Neuronal stem cell (in vitro differentiated cells): ENCODE measurements at regions not wholly inside any gene's neighbourhood (a gene's known extent, or its start where the extent isn't known, plus 50 kb on each side); places are given as distances from the start of the nearest gene placed in this dataset.

Experiments used
- DNase-seq: peaks from one replicate; pipeline ENCODE4 v3.0.0-alpha.2; 2013; ENCODE audit warnings: low spot score
- H2AFZ ChIP-seq: one replicate; pipeline ENCODE4 v1.6.1; 2013; ENCODE audit warnings: mild to moderate bottlenecking, low read length, inconsistent platforms
- H2AK5ac ChIP-seq: 2 replicates; pipeline ENCODE4 v1.6.1; 2013; ENCODE audit warnings: low read depth, mild to moderate bottlenecking, inconsistent platforms, low read length, moderate library complexity, mixed read lengths
- H2BK120ac ChIP-seq: 2 replicates; pipeline ENCODE4 v1.6.1; 2013; ENCODE audit warnings: low read depth, mild to moderate bottlenecking, inconsistent platforms, low read length, moderate library complexity, mixed read lengths
- H2BK12ac ChIP-seq: one replicate; pipeline ENCODE4 v1.6.1; 2013; ENCODE audit warnings: low read length, inconsistent platforms
- H2BK15ac ChIP-seq: 2 replicates; pipeline ENCODE4 v1.6.1; 2013; ENCODE audit warnings: mild to moderate bottlenecking, low read length, inconsistent platforms, mixed read lengths
- H2BK5ac ChIP-seq: one replicate; pipeline ENCODE4 v1.6.1; 2013; ENCODE audit warnings: inconsistent platforms, mild to moderate bottlenecking, low read length, moderate library complexity
- H3K14ac ChIP-seq: one replicate; pipeline ENCODE4 v1.6.1; 2013; ENCODE audit warnings: low read length, inconsistent platforms
- H3K18ac ChIP-seq: 2 replicates; pipeline ENCODE4 v1.6.1; 2013; ENCODE audit warnings: low read length, inconsistent platforms
- H3K23ac ChIP-seq: 2 replicates; pipeline ENCODE4 v1.6.1; 2013; ENCODE audit warnings: low read depth, mild to moderate bottlenecking, mixed read lengths, low read length, inconsistent platforms; ENCODE audit not compliant: poor library complexity
- H3K27ac ChIP-seq: replicated peaks from 3 replicates; pipeline ENCODE4 v1.5.1; 2013; ENCODE audit warnings: low read length, inconsistent platforms
- H3K27me3 ChIP-seq, 3 experiments: 2 replicates each; pipeline ENCODE4 v1.6.1; 2013; ENCODE audit warnings: low read length in 3 of 3, mild to moderate bottlenecking in 2 of 3, inconsistent platforms in 1 of 3, low read depth in 1 of 3, mixed read lengths in 1 of 3, moderate library complexity in 1 of 3; ENCODE audit not compliant: control insufficient read depth in 3 of 3, insufficient read depth in 3 of 3
- H3K36me3 ChIP-seq, 2 donors: replicated peaks in 1 of 2; 2 replicates each; pipeline ENCODE4 v1.6.1; 2013; ENCODE audit warnings: low read length in 2 of 2; ENCODE audit not compliant: control insufficient read depth in 2 of 2, insufficient read depth in 2 of 2
- H3K4ac ChIP-seq: 2 replicates; pipeline ENCODE4 v1.6.1; 2013; ENCODE audit warnings: inconsistent platforms, mild to moderate bottlenecking, low read length, moderate library complexity
- H3K4me1 ChIP-seq, 2 donors: 1 replicate in 1 of 2; 2 replicates in 1 of 2; pipeline ENCODE4 v1.6.1; 2013; ENCODE audit warnings: low read length in 2 of 2, low read depth in 1 of 2; ENCODE audit not compliant: control insufficient read depth in 2 of 2, insufficient read depth in 1 of 2
- H3K4me2 ChIP-seq: one replicate; pipeline ENCODE4 v1.6.1; 2013; ENCODE audit warnings: mild to moderate bottlenecking, low read length, inconsistent platforms; ENCODE audit not compliant: insufficient read depth, poor library complexity, severe bottlenecking
- H3K4me3 ChIP-seq, 2 donors: 2 replicates each; pipeline ENCODE4 v1.5.1; 2013; ENCODE audit warnings: low read length in 2 of 2, mild to moderate bottlenecking in 2 of 2, inconsistent platforms in 1 of 2, moderate library complexity in 1 of 2
- H3K79me1 ChIP-seq: one replicate; pipeline ENCODE4 v1.6.1; 2013; ENCODE audit warnings: low read depth, mild to moderate bottlenecking, inconsistent platforms, low read length, moderate library complexity
- H3K9ac ChIP-seq: one replicate; pipeline ENCODE4 v1.6.1; 2013; ENCODE audit warnings: mild to moderate bottlenecking, low read depth, low read length, inconsistent platforms; ENCODE audit not compliant: poor library complexity
- H3K9me3 ChIP-seq, 2 donors: replicated peaks in 1 of 2; 2 replicates each; pipeline versions ENCODE3 to v1.6.1; 2013; ENCODE audit warnings: low read length in 2 of 2, mild to moderate bottlenecking in 2 of 2, inconsistent platforms in 1 of 2, low read depth in 1 of 2, mixed read lengths in 1 of 2, moderate library complexity in 1 of 2; ENCODE audit not compliant: control insufficient read depth in 2 of 2, insufficient read depth in 1 of 2
- H4K8ac ChIP-seq: one replicate; pipeline ENCODE4 v1.6.1; 2013; ENCODE audit warnings: low read depth, mild to moderate bottlenecking, inconsistent platforms, low read length, moderate library complexity
- H4K91ac ChIP-seq: one replicate; pipeline ENCODE4 v1.6.1; 2013; ENCODE audit warnings: low read length, low read depth, mild to moderate bottlenecking, inconsistent platforms; ENCODE audit not compliant: poor library complexity
- WGBS, 2 donors: extraction: QIAGEN DNeasy Blood & Tissue Kit; methylation state at CpG; one replicate each; pipeline ENCODE4 v1.1.7; 2013; ENCODE audit warnings: missing lambda C conversion rate in 2 of 2, mixed read lengths in 1 of 2; ENCODE audit not compliant: insufficient read length in 2 of 2, insufficient replicate concordance in 1 of 2; ENCODE audit errors: extremely low coverage in 2 of 2; 5-methylcytosine and 5-hydroxymethylcytosine counted together

DNA sequence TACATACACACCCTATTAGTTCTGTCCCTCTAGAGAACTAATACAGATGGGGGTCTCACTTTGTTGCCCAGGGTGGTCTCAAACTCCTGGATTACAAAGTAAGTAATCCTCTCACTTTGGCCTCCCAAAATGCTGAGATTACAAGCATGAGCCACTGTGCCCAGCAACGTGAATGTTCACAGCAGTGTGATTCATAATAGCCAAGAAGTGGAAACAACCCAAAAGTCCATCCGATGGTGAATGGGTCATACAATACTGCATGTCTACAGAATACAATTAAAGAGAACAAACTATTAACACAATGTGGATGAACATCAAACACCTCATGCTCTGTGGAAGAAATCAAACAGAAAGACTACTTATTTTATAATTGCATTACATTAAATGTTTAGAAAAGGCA is 57.3 kb upstream of the SYNE2 start:
- Histone ChIP-seq H3K9ac (no peak overlapping the region), H2AK5ac (no peak overlapping the region), H3K18ac (no peak overlapping the region), H4K91ac (no peak overlapping the region), H3K27me3 (no peaks in the 10 kb centered on the region), H3K79me1 (no peaks in the 10 kb centered on the region), H3K14ac (no peak overlapping the region), H2BK5ac (no peak overlapping the region), H3K36me3 (no peaks in the 10 kb centered on the region), H3K9me3 (no peaks in the 10 kb centered on the region), H2BK120ac (no peak overlapping the region), H3K4me3 (no peak overlapping the region), H3K4me1 (no peaks in the 10 kb centered on the region), H3K27ac (no peak overlapping the region), H2AFZ (no peak overlapping the region), H4K8ac (no peak overlapping the region), H3K23ac (no peak overlapping the region), H2BK12ac (no peak overlapping the region), H3K4me2 (no peak overlapping the region), H3K4ac (no peak overlapping the region), H2BK15ac (no peak overlapping the region)
- no CpG with 5 or more reads among the region's 2 CpGs for WGBS, 2 donors
- no peak for DNase-seq

DNA sequence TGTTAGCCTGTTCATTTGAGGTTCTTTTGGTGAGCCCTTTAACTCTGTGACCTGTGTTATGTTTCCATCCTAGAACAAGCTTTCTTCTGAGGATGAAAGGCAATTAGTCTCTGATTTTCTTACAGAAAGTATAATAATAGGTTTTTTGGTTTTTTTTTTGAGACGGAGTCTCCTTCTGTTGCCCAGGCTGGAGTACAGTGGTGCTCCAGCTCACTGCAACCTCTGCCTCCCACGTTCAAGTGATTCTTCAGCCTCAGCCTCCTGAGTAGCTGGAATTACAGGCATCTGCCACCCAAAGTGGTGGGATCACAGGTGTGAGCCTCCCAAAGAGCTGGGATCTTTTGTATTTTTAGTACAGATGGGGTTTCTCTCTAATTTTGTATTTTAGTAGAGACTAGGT is 52.7 kb upstream of the SYNE2 start:
- Histone ChIP-seq H2AK5ac (no peak overlapping the region), H2BK120ac (no peak overlapping the region), H3K14ac (no peak overlapping the region), H3K79me1 (no peaks in the 10 kb centered on the region), H3K9me3 (no peaks in the 10 kb centered on the region), H3K4me2 (peak overlapping the region; percentile 2), H3K18ac (no peak overlapping the region), H2AFZ (no peak overlapping the region), H3K4me3 (no peak overlapping the region), H3K4me1 (no peaks in the 10 kb centered on the region), H3K27ac (no peak overlapping the region), H2BK12ac (no peak overlapping the region), H3K36me3 (no peaks in the 10 kb centered on the region), H3K23ac (no peak overlapping the region), H3K9ac (no peak overlapping the region), H3K27me3 (no peaks in the 10 kb centered on the region), H2BK15ac (no peak overlapping the region), H4K91ac (no peak overlapping the region), H2BK5ac (no peak overlapping the region), H4K8ac (no peak overlapping the region), H3K4ac (no peak overlapping the region)
- WGBS, 2 donors: no CpG with 5 or more reads among the region's 2 CpGs
- DNase-seq: no peak

DNA sequence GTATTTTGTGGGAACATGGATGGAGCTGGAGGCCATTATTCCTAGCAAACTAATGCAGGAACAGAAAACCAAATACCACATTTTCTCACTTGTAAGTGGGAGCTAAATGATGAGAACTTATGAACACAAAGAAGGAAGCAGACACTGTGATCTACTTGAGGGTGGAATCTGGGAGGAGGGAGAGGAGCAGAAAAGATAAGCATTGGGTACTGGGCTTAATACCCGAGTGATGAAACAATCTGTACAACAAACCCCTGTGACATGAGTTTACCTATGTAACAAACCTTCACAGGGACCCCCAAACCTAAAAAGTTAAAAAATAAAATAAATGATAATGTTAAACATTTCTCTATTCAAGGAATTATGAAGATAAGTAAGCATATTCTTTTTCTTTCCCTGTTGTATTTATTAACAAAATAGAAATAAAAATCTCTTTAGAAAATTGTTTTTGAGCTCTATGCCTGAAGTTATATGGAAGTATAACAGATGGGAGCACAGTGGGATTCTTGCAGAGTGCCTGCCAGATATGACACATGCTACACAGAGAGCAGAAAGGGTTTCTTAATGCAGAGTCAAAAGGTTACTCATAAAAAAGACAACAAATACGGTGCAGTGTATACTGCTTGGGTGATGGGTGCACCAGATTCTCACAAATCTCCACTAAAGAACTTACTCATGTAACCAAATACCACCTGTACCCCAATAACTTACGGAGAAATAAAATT is 52.0 kb upstream of the SYNE2 start:
- no peak overlapping the region for H4K8ac ChIP-seq
- no peak overlapping the region for H3K18ac ChIP-seq
- no peak overlapping the region for H2AK5ac ChIP-seq
- DNase-seq: no peak
- no peaks in the 10 kb centered on the region for H3K4me1 ChIP-seq
- H2BK15ac ChIP-seq: no peak overlapping the region
- H4K91ac ChIP-seq: no peak overlapping the region
- H3K4me2 ChIP-seq: no peak overlapping the region
- no peak overlapping the region for H3K4ac ChIP-seq
- H3K9ac ChIP-seq: no peak overlapping the region
- H2BK120ac ChIP-seq: no peak overlapping the region
- no peak overlapping the region for H3K4me3 ChIP-seq
- H2BK5ac ChIP-seq: no peak overlapping the region
- no peak overlapping the region for H3K14ac ChIP-seq
- H3K23ac ChIP-seq: no peak overlapping the region
- no peak overlapping the region for H2AFZ ChIP-seq
- H3K27me3 ChIP-seq: no peaks in the 10 kb centered on the region
- no CpG with 5 or more reads among the region's 3 CpGs for WGBS, 2 donors
- no peak overlapping the region for H2BK12ac ChIP-seq
- H3K9me3 ChIP-seq: no peaks in the 10 kb centered on the region
- no peaks in the 10 kb centered on the region for H3K36me3 ChIP-seq
- H3K79me1 ChIP-seq: no peaks in the 10 kb centered on the region
- H3K27ac ChIP-seq: no peak overlapping the region
